NOMO-1 (cell line): ENCODE measurements at regions not wholly inside any gene's neighbourhood (a gene's known extent, or its start where the extent isn't known, plus 50 kb on each side); places are given as distances from the start of the nearest gene placed in this dataset.

Experiments
- DNase-seq, 2 experiments: peaks; one replicate each; lab custom pipeline; 2025; ENCODE audit not compliant: unreplicated experiment in 2 of 2; lab: John Stamatoyannopoulos, UW

GRCh38 chr21:34311561-34312330 lies 52.1 kb upstream of the KCNE2 start:
- DNase-seq = no peak

GRCh38 chr21:34313116-34313515 lies 50.7 kb upstream of the KCNE2 start:
- DNase-seq = no peak
